ENCODE measurements at regions not wholly inside any gene's neighbourhood (a gene's known extent, or its start where the extent isn't known, plus 50 kb on each side); places are given as distances from the start of the nearest gene placed in this dataset.

- FAIRE-seq, result no peak
Measured at GRCh38 chr7:53719122-53719521, 683.7 kb downstream of the POM121L12 start.

- FAIRE-seq, result no peak
Measured at GRCh38 chr7:53740971-53741370, 705.5 kb downstream of the POM121L12 start.

- no peak for FAIRE-seq
Measured at GRCh38 chr7:53743697-53744402, 708.4 kb downstream of the POM121L12 start.

GRCh38 chr7:53744403-53744760 is 708.9 kb downstream of the POM121L12 start:
- FAIRE-seq, result no peak

GRCh38 chr7:53756946-53757345 is 721.5 kb downstream of the POM121L12 start:
- FAIRE-seq, result no peak

- FAIRE-seq, result no peak
Measured at GRCh38 chr7:53768186-53768585, 732.8 kb downstream of the POM121L12 start.

GRCh38 chr7:53771701-53772100 is 736.3 kb downstream of the POM121L12 start:
- no peak for FAIRE-seq

- no peak for FAIRE-seq
Measured at GRCh38 chr7:53776323-53776722, 740.9 kb downstream of the POM121L12 start.

- FAIRE-seq, result no peak
Measured at GRCh38 chr7:53789741-53790140, 752.4 kb upstream of the VSTM2A start.

- no peak for FAIRE-seq
Measured at GRCh38 chr7:53794816-53795215, 747.4 kb upstream of the VSTM2A start.

- no peak for FAIRE-seq
Measured at GRCh38 chr7:53800746-53801145, 741.4 kb upstream of the VSTM2A start.

- no peak for FAIRE-seq
Measured at GRCh38 chr7:53806119-53806518, 736.1 kb upstream of the VSTM2A start.

- FAIRE-seq, result no peak
Measured at GRCh38 chr7:53811555-53812079, 730.6 kb upstream of the VSTM2A start.

- FAIRE-seq, result no peak
Measured at GRCh38 chr7:53812135-53812534, 730.0 kb upstream of the VSTM2A start.

GRCh38 chr7:53835301-53835700 is 706.9 kb upstream of the VSTM2A start:
- FAIRE-seq, result no peak

GRCh38 chr7:53877688-53878087 is 664.5 kb upstream of the VSTM2A start:
- FAIRE-seq, result no peak

- no peak for FAIRE-seq
Measured at GRCh38 chr7:53900856-53901528, 641.2 kb upstream of the VSTM2A start.

GRCh38 chr7:53904355-53904754 is 637.8 kb upstream of the VSTM2A start:
- no peak for FAIRE-seq

GRCh38 chr7:53917637-53918036 is 624.5 kb upstream of the VSTM2A start:
- no peak for FAIRE-seq

- FAIRE-seq, result no peak
Measured at GRCh38 chr7:53920011-53920410, 622.2 kb upstream of the VSTM2A start.

GRCh38 chr7:53940483-53940882 is 601.7 kb upstream of the VSTM2A start:
- no peak for FAIRE-seq

GRCh38 chr7:53947732-53948131 is 594.4 kb upstream of the VSTM2A start:
- FAIRE-seq, result no peak

GRCh38 chr7:53965716-53966115 is 576.5 kb upstream of the VSTM2A start:
- FAIRE-seq, result no peak

- FAIRE-seq, result no peak
Measured at GRCh38 chr7:53983480-53983879, 558.7 kb upstream of the VSTM2A start.

- FAIRE-seq, result no peak
Measured at GRCh38 chr7:53984776-53985175, 557.4 kb upstream of the VSTM2A start.
